Glutamatergic neuron (in vitro differentiated cells): ENCODE measurements at regions not wholly inside any gene's neighbourhood (a gene's known extent, or its start where the extent isn't known, plus 50 kb on each side); places are given as distances from the start of the nearest gene placed in this dataset.

Experiments
- DNase-seq: peaks from one replicate; pipeline ENCODE4 v3.0.0; 2022
- H3K27ac Mint-ChIP-seq: one replicate; pipeline ENCODE4 v1.8.0; 2020; ENCODE audit warnings: mild to moderate bottlenecking, mixed read lengths, inconsistent platforms; ENCODE audit not compliant: unreplicated experiment
- H3K27me3 Mint-ChIP-seq: one replicate; pipeline ENCODE4 v1.8.0; 2020; ENCODE audit warnings: mild to moderate bottlenecking, moderate library complexity, mixed read lengths, inconsistent platforms; ENCODE audit not compliant: unreplicated experiment
- H3K36me3 Mint-ChIP-seq: one replicate; pipeline ENCODE4 v1.8.0; 2020; ENCODE audit warnings: mild to moderate bottlenecking, mixed read lengths, inconsistent platforms; ENCODE audit not compliant: unreplicated experiment
- H3K4me1 Mint-ChIP-seq: one replicate; pipeline ENCODE4 v1.8.0; 2020; ENCODE audit warnings: mild to moderate bottlenecking, low read depth, mixed read lengths, inconsistent platforms; ENCODE audit not compliant: unreplicated experiment
- H3K4me3 Mint-ChIP-seq: one replicate; pipeline ENCODE4 v1.8.0; 2020; ENCODE audit warnings: mild to moderate bottlenecking, mixed read lengths, inconsistent platforms; ENCODE audit not compliant: unreplicated experiment
- H3K9me3 Mint-ChIP-seq: one replicate; pipeline ENCODE4 v1.8.0; 2020; ENCODE audit warnings: mild to moderate bottlenecking, moderate library complexity, mixed read lengths, inconsistent platforms; ENCODE audit not compliant: unreplicated experiment
- CTCF ChIP-seq: fragments of 200-600 bp; sonication (generic); IDR thresholded peaks from one replicate; pipeline ENCODE4 v1.5.0; 2021; ENCODE audit not compliant: partially characterized antibody, unreplicated experiment

DNA sequence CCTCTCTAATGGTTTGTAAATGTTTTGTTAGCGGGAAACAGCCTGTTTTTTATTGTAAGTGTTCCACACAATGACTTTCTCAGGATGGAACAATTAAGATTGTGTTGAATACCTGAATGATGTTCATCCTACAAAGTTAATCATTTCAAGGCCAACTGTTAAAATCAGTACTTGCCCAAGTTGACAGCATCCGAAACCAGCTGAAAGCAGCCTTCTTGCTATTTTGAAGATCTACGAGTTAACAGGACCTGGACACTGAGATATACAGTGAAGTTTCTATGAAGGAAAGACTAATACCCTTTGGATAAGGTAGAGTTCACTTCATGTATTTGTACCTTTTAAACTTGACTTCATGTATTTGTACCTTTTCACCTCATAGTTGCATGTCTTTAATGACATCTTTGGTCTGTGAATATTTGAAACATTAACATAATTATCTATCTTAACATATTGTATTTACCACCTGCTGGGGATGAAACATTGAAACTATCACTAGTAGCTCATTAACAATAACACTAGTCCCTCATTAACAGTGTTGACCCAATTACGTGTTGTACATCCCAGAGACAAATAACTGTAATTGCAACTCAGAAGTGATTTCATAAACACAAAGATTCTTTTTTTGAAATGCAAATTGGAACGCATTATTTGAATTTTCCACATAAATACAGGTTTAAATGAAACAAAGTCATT is 556.0 kb upstream of the MEX3C start:
- Mint-ChIP-seq H3K4me3 (no peak overlapping the region), H3K9me3 (no peaks in the 10 kb centered on the region), H3K27ac (no peak overlapping the region), H3K4me1 (peaks cover 21% of the 10 kb centered on the region), H3K36me3 (no peaks in the 10 kb centered on the region), H3K27me3 (no peaks in the 10 kb centered on the region)
- no peak for DNase-seq
- no peak for TF ChIP-seq CTCF

DNA sequence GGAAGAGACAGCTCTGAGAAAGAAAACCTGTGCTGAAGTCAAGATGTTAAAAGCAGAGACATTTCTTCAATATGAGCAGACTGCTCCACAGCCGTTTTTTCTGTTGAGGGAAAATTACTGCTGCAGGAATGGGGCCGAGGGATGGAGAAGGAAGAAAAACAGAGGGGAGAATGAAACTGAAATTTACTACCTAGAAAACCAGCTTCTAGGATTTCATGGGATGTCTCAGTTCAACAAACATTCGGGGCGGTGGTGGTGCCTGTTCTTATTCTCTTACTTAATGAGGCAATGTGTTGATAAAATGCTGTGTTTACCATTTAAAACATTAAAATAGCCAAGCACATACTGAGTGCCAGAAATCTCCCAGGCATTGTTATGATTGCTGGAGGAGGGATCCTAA is 557.1 kb upstream of the MEX3C start:
- H3K27ac Mint-ChIP-seq: no peak overlapping the region
- H3K4me1 Mint-ChIP-seq: peaks cover 21% of the 10 kb centered on the region

DNA sequence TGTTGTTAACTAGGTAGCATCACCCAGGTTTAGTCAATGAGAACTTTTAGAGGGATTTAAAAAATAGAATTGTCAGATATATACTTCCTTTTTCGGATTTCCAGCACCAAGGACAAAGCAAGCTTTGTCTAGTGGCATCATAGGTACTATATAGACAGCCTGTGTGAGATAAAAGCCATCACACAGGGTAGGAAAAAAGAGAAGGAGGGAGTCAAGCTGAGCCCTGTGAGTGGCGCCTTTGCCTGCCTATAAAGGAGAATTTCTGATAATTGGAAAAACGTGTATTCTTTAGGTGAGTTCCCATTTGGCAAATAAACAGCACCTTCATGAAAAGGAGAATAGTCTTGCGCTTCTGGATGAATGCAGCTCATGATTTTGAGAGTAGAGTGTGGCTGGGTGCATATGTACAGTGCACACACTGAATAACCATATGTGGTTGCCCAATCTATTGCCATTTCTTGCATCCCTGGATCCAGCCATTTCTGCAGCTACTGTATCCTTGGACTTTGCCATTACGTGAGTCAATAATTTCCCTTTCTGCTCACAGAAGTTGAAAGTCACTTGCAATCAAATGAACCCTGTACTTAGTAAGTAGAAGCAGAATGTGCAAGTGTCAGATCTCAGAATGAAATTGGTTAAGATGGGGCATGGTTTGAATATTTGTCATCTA is 559.9 kb upstream of the MEX3C start:
- no peaks in the 10 kb centered on the region for H3K27me3 Mint-ChIP-seq
- no peak overlapping the region for H3K4me3 Mint-ChIP-seq
- TF ChIP-seq CTCF: no peak
- no peaks in the 10 kb centered on the region for H3K9me3 Mint-ChIP-seq
- no peak overlapping the region for H3K27ac Mint-ChIP-seq
- H3K4me1 Mint-ChIP-seq: peaks cover 19% of the 10 kb centered on the region
- no peaks in the 10 kb centered on the region for H3K36me3 Mint-ChIP-seq
- DNase-seq: no peak

More for the DNA sequence above, 557.1 kb upstream of the MEX3C start:
- Mint-ChIP-seq H3K4me3 (no peak overlapping the region), H3K27me3 (no peaks in the 10 kb centered on the region), H3K36me3 (no peaks in the 10 kb centered on the region), H3K9me3 (no peaks in the 10 kb centered on the region)
- no peak for TF ChIP-seq CTCF
- no peak for DNase-seq

- no peak for TF ChIP-seq CTCF
- H3K27ac Mint-ChIP-seq: no peak overlapping the region
- no peaks in the 10 kb centered on the region for H3K9me3 Mint-ChIP-seq
- no peak for DNase-seq
- no peak overlapping the region for H3K4me3 Mint-ChIP-seq
- H3K27me3 Mint-ChIP-seq: no peaks in the 10 kb centered on the region
- H3K36me3 Mint-ChIP-seq: no peaks in the 10 kb centered on the region
- H3K4me1 Mint-ChIP-seq: peaks cover 5% of the 10 kb centered on the region
These were observed 564.9 kb upstream of the MEX3C start for GRCh38 chr18:51762373-51762772.
